GM12878 (cell line): ENCODE measurements at regions not wholly inside any gene's neighbourhood (a gene's known extent, or its start where the extent isn't known, plus 50 kb on each side); places are given as distances from the start of the nearest gene placed in this dataset.

Source experiments
- ATAC-seq: fragments of 200-7000 bp; cut with Tn5 transposase; 3 replicates; pipeline ENCODE4 v1.9.1; 2020; ENCODE audit warnings: mild to moderate bottlenecking, moderate library complexity
- BruUV-seq: library from RNA; stranded (reverse); fragments of 400-500 nt; replicated peaks from 2 replicates; lab custom pipeline; 2021; lab: Mats Ljungman, UMichigan
- CTCF ChIA-PET: fragments of 300-600 bp; sonication (Branson Sonifier 250); formaldehyde crosslinking; extraction: SDS; loops from one replicate; lab custom pipeline; 2021; ENCODE audit warnings: inconsistent platforms; lab: Yijun Ruan, JAX
- POLR2A ChIA-PET: fragments of 350-600 bp; formaldehyde crosslinking; extraction: SDS; loops from one replicate; lab custom pipeline; 2021; ENCODE audit warnings: inconsistent platforms; lab: Charles Lee
- RAD21 ChIA-PET: fragments of 300-600 bp; sonication (Branson Sonifier 250); formaldehyde crosslinking; loops from one replicate; lab custom pipeline; 2023; ENCODE audit warnings: antibody characterized with exemption; ENCODE audit not compliant: unreplicated experiment; lab: Charles Lee
- SMC1A ChIA-PET: fragments of 300-600 bp; sonication (Branson Sonifier 250); formaldehyde crosslinking; loops from one replicate; lab custom pipeline; 2023; ENCODE audit not compliant: unreplicated experiment, uncharacterized antibody; lab: Charles Lee
- DNase-seq: peaks from one replicate; pipeline ENCODE4 v3.0.0-alpha.2; 2011; ENCODE audit warnings: low read depth, low spot score
- FAIRE-seq: peaks from 3 replicates; lab custom pipeline; 2011; peaks lifted over from hg19 to GRCh38; lab: Jason Lieb, UNC
- H2AFZ ChIP-seq: 2 replicates; pipeline ENCODE4 v1.6.0; 2011; ENCODE audit warnings: low read depth, low read length, control low read depth; ENCODE audit not compliant: control insufficient read depth
- H3K27ac ChIP-seq: 2 replicates; pipeline ENCODE4 v1.5.1; 2011; ENCODE audit warnings: control low read depth; ENCODE audit not compliant: control insufficient read depth, insufficient read depth
- H3K27me3 ChIP-seq, 2 experiments: replicated peaks in 1 of 2; 2 replicates each; pipeline versions ENCODE4 v1.6.0 to v1.6.1; 2011; ENCODE audit warnings: low read length in 1 of 2; ENCODE audit not compliant: control insufficient read depth in 2 of 2, insufficient read depth in 2 of 2
- H3K36me3 ChIP-seq, 2 experiments: 2 replicates each; pipeline ENCODE4 v1.5.1; 2011; ENCODE audit warnings: low read length in 1 of 2; ENCODE audit not compliant: control insufficient read depth in 2 of 2, insufficient read depth in 2 of 2
- H3K4me1 ChIP-seq: 2 replicates; pipeline ENCODE4 v1.6.1; 2011; ENCODE audit warnings: mild to moderate bottlenecking, low read length, moderate library complexity, mixed read lengths; ENCODE audit not compliant: control insufficient read depth, insufficient read depth
- H3K4me2 ChIP-seq: 2 replicates; pipeline ENCODE4 v1.6.0; 2011; ENCODE audit warnings: control low read depth; ENCODE audit not compliant: control insufficient read depth, insufficient read depth
- H3K4me3 ChIP-seq: fragments of 200-600 bp; sonication (generic); 2 replicates; pipeline ENCODE4 v1.5.1; 2016
- H3K79me2 ChIP-seq: 2 replicates; pipeline ENCODE4 v1.6.0; 2011; ENCODE audit warnings: low read length; ENCODE audit not compliant: control insufficient read depth, insufficient read depth
- H3K9ac ChIP-seq: 2 replicates; pipeline ENCODE4 v1.8.0; 2011; ENCODE audit warnings: low read length, control low read depth, mixed read lengths; ENCODE audit not compliant: control insufficient read depth, insufficient read depth
- H3K9me3 ChIP-seq: replicated peaks from 3 replicates; pipeline ENCODE4 v1.5.1; 2011; ENCODE audit warnings: mild to moderate bottlenecking, low read length; ENCODE audit not compliant: control insufficient read depth, insufficient read depth
- H4K20me1 ChIP-seq: 2 replicates; pipeline ENCODE4 v1.6.0; 2011; ENCODE audit not compliant: control insufficient read depth, insufficient read depth
- BMI1 ChIP-seq: fragments of 450-650 bp; IDR thresholded peaks from 2 replicates; pipeline ENCODE4 v1.6.1; 2016; ENCODE audit warnings: mild to moderate bottlenecking, moderate library complexity, borderline replicate concordance
- CBFB ChIP-seq: IDR thresholded peaks from 2 replicates; pipeline ENCODE4 v1.6.1; 2016; ENCODE audit warnings: antibody characterized with exemption, low read depth
- IKZF2 ChIP-seq, 2 experiments: fragments of 450-650 bp; IDR thresholded peaks; 2 replicates each; pipeline ENCODE4 v1.6.1; 2017; ENCODE audit warnings: mild to moderate bottlenecking in 2 of 2, moderate library complexity in 2 of 2
- MYB ChIP-seq: fragments of 150-350 bp; IDR thresholded peaks from 2 replicates; pipeline ENCODE4 v1.6.1; 2014; ENCODE audit warnings: mild to moderate bottlenecking, low read depth, low read length, borderline replicate concordance
- in situ Hi-C: fragments of 300-500 bp; cut with MboI; formaldehyde crosslinking; loops from 9 replicates; pipeline ENCODE4 v1.14.3; 2018; ENCODE audit warnings: mixed read lengths
- intact Hi-C: fragments of 100-400 bp; cut with micrococcal nuclease; formaldehyde crosslinking; loops from one replicate; pipeline ENCODE4 v1.14.2; 2022; ENCODE audit not compliant: unreplicated experiment
- TF ChIP-seq, protein P1 (sequence below): IDR thresholded peaks from 2 replicates; pipeline ENCODE4 v1.6.1; 2012; ENCODE audit warnings: improper control_type of control experiment, low read depth, low read length; ENCODE audit not compliant: insufficient replicate concordance
- TF ChIP-seq, protein P2 (sequence below): fragments of 450-650 bp; formaldehyde crosslinking; IDR thresholded peaks from 2 replicates; pipeline ENCODE4 v1.4.0; 2022; ENCODE audit warnings: mild to moderate bottlenecking, moderate library complexity

DNA sequence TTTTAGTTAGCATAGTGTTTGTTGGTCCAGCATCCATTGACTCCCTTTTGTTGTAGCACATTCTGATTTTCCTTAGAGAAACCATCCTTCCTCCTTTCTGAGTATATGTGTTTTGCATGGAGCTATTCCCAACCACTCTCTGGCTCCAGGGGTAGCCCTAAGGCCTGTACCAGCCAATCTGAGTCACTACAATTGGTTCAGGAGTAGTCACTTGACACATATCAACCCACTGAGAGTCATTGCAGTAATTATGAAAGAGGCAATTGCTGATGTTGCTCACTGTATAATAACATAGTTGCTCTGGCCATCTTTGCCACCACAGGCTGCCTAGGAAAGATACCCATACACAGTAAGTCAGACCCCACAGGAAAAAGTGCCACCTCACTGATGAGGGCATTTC, 71.2 kb upstream of the GRID2 start:
- H3K9me3 ChIP-seq, result no peaks in the 10 kb centered on the region
- no peak overlapping the region for H3K27ac ChIP-seq
- no peak overlapping the region for H3K4me2 ChIP-seq
- in situ Hi-C loops (no loop called here), intact Hi-C loops (no loop called here)
- DNase-seq (no peak), ATAC-seq (no peak), FAIRE-seq (no peak)
- no TSS peak for BruUV-seq
- H3K4me3 ChIP-seq, result no peak overlapping the region
- H3K36me3 ChIP-seq, result no peaks in the 10 kb centered on the region
- H2AFZ ChIP-seq, result no peak overlapping the region
- H3K4me1 ChIP-seq, result no peaks in the 10 kb centered on the region
- no peaks in the 10 kb centered on the region for H4K20me1 ChIP-seq
- SMC1A ChIA-PET, result no interaction called here
- H3K27me3 ChIP-seq, result no peaks in the 10 kb centered on the region
- no peak for TF ChIP-seq IKZF2 (IDR thresholded peaks at IDR 0.05)
- TF ChIP-seq MYB, result no peak
- TF ChIP-seq, protein P1, sequence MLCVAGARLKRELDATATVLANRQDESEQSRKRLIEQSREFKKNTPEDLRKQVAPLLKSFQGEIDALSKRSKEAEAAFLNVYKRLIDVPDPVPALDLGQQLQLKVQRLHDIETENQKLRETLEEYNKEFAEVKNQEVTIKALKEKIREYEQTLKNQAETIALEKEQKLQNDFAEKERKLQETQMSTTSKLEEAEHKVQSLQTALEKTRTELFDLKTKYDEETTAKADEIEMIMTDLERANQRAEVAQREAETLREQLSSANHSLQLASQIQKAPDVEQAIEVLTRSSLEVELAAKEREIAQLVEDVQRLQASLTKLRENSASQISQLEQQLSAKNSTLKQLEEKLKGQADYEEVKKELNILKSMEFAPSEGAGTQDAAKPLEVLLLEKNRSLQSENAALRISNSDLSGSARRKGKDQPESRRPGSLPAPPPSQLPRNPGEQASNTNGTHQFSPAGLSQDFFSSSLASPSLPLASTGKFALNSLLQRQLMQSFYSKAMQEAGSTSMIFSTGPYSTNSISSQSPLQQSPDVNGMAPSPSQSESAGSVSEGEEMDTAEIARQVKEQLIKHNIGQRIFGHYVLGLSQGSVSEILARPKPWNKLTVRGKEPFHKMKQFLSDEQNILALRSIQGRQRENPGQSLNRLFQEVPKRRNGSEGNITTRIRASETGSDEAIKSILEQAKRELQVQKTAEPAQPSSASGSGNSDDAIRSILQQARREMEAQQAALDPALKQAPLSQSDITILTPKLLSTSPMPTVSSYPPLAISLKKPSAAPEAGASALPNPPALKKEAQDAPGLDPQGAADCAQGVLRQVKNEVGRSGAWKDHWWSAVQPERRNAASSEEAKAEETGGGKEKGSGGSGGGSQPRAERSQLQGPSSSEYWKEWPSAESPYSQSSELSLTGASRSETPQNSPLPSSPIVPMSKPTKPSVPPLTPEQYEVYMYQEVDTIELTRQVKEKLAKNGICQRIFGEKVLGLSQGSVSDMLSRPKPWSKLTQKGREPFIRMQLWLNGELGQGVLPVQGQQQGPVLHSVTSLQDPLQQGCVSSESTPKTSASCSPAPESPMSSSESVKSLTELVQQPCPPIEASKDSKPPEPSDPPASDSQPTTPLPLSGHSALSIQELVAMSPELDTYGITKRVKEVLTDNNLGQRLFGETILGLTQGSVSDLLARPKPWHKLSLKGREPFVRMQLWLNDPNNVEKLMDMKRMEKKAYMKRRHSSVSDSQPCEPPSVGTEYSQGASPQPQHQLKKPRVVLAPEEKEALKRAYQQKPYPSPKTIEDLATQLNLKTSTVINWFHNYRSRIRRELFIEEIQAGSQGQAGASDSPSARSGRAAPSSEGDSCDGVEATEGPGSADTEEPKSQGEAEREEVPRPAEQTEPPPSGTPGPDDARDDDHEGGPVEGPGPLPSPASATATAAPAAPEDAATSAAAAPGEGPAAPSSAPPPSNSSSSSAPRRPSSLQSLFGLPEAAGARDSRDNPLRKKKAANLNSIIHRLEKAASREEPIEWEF, result no peak
- TF ChIP-seq BMI1, result no peak
- TF ChIP-seq, protein P2, sequence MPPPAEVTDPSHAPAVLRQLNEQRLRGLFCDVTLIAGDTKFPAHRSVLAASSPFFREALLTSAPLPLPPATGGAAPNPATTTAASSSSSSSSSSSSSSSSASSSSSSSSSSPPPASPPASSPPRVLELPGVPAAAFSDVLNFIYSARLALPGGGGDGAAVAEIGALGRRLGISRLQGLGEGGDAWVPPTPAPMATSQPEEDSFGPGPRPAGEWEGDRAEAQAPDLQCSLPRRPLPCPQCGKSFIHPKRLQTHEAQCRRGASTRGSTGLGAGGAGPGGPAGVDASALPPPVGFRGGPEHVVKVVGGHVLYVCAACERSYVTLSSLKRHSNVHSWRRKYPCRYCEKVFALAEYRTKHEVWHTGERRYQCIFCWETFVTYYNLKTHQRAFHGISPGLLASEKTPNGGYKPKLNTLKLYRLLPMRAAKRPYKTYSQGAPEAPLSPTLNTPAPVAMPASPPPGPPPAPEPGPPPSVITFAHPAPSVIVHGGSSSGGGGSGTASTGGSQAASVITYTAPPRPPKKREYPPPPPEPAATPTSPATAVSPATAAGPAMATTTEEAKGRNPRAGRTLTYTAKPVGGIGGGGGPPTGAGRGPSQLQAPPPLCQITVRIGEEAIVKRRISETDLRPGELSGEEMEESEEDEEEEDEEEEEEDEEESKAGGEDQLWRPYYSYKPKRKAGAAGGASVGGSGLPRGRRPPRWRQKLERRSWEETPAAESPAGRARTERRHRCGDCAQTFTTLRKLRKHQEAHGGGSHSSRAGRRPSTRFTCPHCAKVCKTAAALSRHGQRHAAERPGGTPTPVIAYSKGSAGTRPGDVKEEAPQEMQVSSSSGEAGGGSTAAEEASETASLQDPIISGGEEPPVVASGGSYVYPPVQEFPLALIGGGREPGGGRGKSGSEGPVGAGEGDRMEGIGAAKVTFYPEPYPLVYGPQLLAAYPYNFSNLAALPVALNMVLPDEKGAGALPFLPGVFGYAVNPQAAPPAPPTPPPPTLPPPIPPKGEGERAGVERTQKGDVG (CRISPR knock-in tag), result no peak
- TF ChIP-seq CBFB, result no peak
- RAD21 ChIA-PET, result no interaction called here
- H3K9ac ChIP-seq, result no peak overlapping the region
- CTCF ChIA-PET, result no interaction called here
- POLR2A ChIA-PET, result no interaction called here
- H3K79me2 ChIP-seq, result no peaks in the 10 kb centered on the region
